Lower leg skin (tissue), 4 donors: ENCODE measurements at regions not wholly inside any gene's neighbourhood (a gene's known extent, or its start where the extent isn't known, plus 50 kb on each side); places are given as distances from the start of the nearest gene placed in this dataset.
"Not testable (repeated sequence)": the region's sequence is repeated elsewhere in the genome, so short reads cannot be mapped to it uniquely, and the experiment has no call there.

Experiments used
- DNase-seq, 2 donors: peaks; one replicate each; pipeline ENCODE4 v3.0.0-alpha.2; 2019; ENCODE audit warnings: low spot score in 2 of 2
- H3K4me3 ChIP-seq: fragments of 200-600 bp; sonication (generic); 2 replicates; pipeline ENCODE4 v1.5.1; 2017; ENCODE audit warnings: mild to moderate bottlenecking, low read depth; ENCODE audit not compliant: poor library complexity, severe bottlenecking
- CTCF ChIP-seq, 3 donors: fragments of 450-650 bp; IDR thresholded peaks; one replicate each; pipeline ENCODE4 v1.5.1; 2016; ENCODE audit warnings: antibody characterized with exemption in 3 of 3, mild to moderate bottlenecking in 3 of 3, moderate library complexity in 2 of 3
- POLR2A ChIP-seq, 2 donors: fragments of 450-650 bp; IDR thresholded peaks; one replicate each; pipeline ENCODE4 v1.6.1; 2016 to 2017; ENCODE audit warnings: antibody characterized with exemption in 2 of 2, mild to moderate bottlenecking in 1 of 2, moderate library complexity in 1 of 2
- WGBS, 2 donors: methylation state at CpG; one replicate each; pipeline ENCODE4 v1.1.5; 2018; 5-methylcytosine and 5-hydroxymethylcytosine counted together
- intact Hi-C: fragments of 100-400 bp; cut with DNase I; formaldehyde crosslinking; loops from one replicate; pipeline ENCODE4 v1.15.0; 2023; ENCODE audit warnings: low total_unique reads

GRCh38 chr19:27824108-27824507 is 1388.8 kb downstream of the UQCRFS1 start:
- no peak for TF ChIP-seq POLR2A (IDR thresholded peaks at IDR 0.05)
- TF ChIP-seq CTCF (IDR thresholded peaks at IDR 0.05): no peak
- intact Hi-C loops: no loop called here
- 82 to 85% methylated on average over 3 of the region's 3 CpGs for WGBS, 2 donors
- DNase-seq: no peak
- no peak overlapping the region for H3K4me3 ChIP-seq

GRCh38 chr19:27822336-27822735 is 1390.6 kb downstream of the UQCRFS1 start:
- 78 to 89% methylated on average over 1 to 2 of the region's 2 CpGs for WGBS, 2 donors
- no peak for DNase-seq
- no peak overlapping the region for H3K4me3 ChIP-seq
- intact Hi-C loops: no loop called here
- TF ChIP-seq POLR2A (IDR thresholded peaks at IDR 0.05) (no peak), CTCF (IDR thresholded peaks at IDR 0.05) (no peak)

- no peak for TF ChIP-seq POLR2A (IDR thresholded peaks at IDR 0.05)
- TF ChIP-seq CTCF (IDR thresholded peaks at IDR 0.05): no peak
- intact Hi-C loops: no loop called here
- H3K4me3 ChIP-seq: no peak overlapping the region
- DNase-seq: no peak
Measured at GRCh38 chr19:27821418-27822018, 1391.4 kb downstream of the UQCRFS1 start.

- WGBS, 2 donors: 78 to 94% methylated on average over 1 of the region's 1 CpG
- no peak overlapping the region for H3K4me3 ChIP-seq
- DNase-seq: no peak
- intact Hi-C loops: no loop called here
- TF ChIP-seq POLR2A (IDR thresholded peaks at IDR 0.05): no peak
- no peak for TF ChIP-seq CTCF (IDR thresholded peaks at IDR 0.05)
Measured at GRCh38 chr19:27815985-27816384, 1397.0 kb downstream of the UQCRFS1 start.

- WGBS, 2 donors: 89 to 93% methylated on average over 4 of the region's 4 CpGs
- H3K4me3 ChIP-seq, DNase-seq, intact Hi-C loops: not testable (repeated sequence)
Measured at GRCh38 chr19:27814834-27815233, 1398.1 kb downstream of the UQCRFS1 start.

- DNase-seq, intact Hi-C loops, H3K4me3 ChIP-seq: not testable (repeated sequence)
- WGBS, 2 donors: 98 to 99% methylated on average over 3 of the region's 3 CpGs
Measured at GRCh38 chr19:27814274-27814673, 1398.7 kb downstream of the UQCRFS1 start.

- intact Hi-C loops: no loop called here
- TF ChIP-seq POLR2A (IDR thresholded peaks at IDR 0.05): no peak
- no peak for TF ChIP-seq CTCF (IDR thresholded peaks at IDR 0.05)
- WGBS, 2 donors: 97% methylated on average over 16 to 17 of the region's 17 CpGs
- H3K4me3 ChIP-seq: no peak overlapping the region
- DNase-seq: no peak
Measured at GRCh38 chr19:27806471-27807070, 1406.4 kb downstream of the UQCRFS1 start.
